ENCODE measurements at regions not wholly inside any gene's neighbourhood (a gene's known extent, or its start where the extent isn't known, plus 50 kb on each side); places are given as distances from the start of the nearest gene placed in this dataset.
A peak's percentile ranks its signal among the peaks of the same experiment; 100 is the strongest.

GRCh38 chr11:23201936-23202522, 341.8 kb upstream of the CCDC179 start:
- Histone ChIP-seq H3F3A (ENCODE audit: insufficient read depth) (peaks cover 4% of the 10 kb centered on the region; the same call in 1 of the 2 replicates), H4K20me1 (ENCODE audit: insufficient read depth) (no peaks in the 10 kb centered on the region), H3K9me3 (ENCODE audit: low read depth) (no peaks in the 10 kb centered on the region), H3K79me2 (ENCODE audit: insufficient read depth) (no peaks in the 10 kb centered on the region), H2AFZ (no peak overlapping the region), H3K4me1 (ENCODE audit: insufficient read depth) (peaks cover 21% of the 10 kb centered on the region), H3K27ac (no peak overlapping the region), H3K4me3 (no peak overlapping the region), H3K9ac (no peak overlapping the region), H3K9me2 (ENCODE audit: insufficient read depth) (no peaks in the 10 kb centered on the region), H3K36me3 (ENCODE audit: low read depth) (no peaks in the 10 kb centered on the region), H3K4me2 (ENCODE audit: unreplicated experiment) (no peak overlapping the region), H3K27me3 (replicated peaks; ENCODE audit: insufficient read depth) (no peaks in the 10 kb centered on the region)
- peak; percentile 4 for DNase-seq
- in situ Hi-C loops (cut with MboI) = no loop called here
- WGBS, 2 experiments (ENCODE audit: low coverage in 1 of 2, low lambda C conversion rate in 2 of 2, missing lambda C conversion rate in 2 of 2) = 46 to 92% methylated on average over 1 to 3 of the region's 3 CpGs
- no peak for TF ChIP-seq EZH2 (IDR thresholded peaks at IDR 0.05; ENCODE audit: insufficient read depth, poor library complexity, severe bottlenecking)
- TF ChIP-seq EZH2phosphoT487 (IDR thresholded peaks at IDR 0.05; ENCODE audit: insufficient read depth, low read depth) = no peak

- H3K79me2 ChIP-seq (ENCODE audit: insufficient read depth) = no peaks in the 10 kb centered on the region
- H3K9me3 ChIP-seq (ENCODE audit: low read depth) = no peaks in the 10 kb centered on the region
- no peak overlapping the region for H3K27ac ChIP-seq
- no peak overlapping the region for H3K4me3 ChIP-seq
- H2AFZ ChIP-seq = no peak overlapping the region
- no peaks in the 10 kb centered on the region for H3K36me3 ChIP-seq (ENCODE audit: low read depth)
- no peak overlapping the region for H3K4me2 ChIP-seq (ENCODE audit: unreplicated experiment)
- no peaks in the 10 kb centered on the region for H4K20me1 ChIP-seq (ENCODE audit: insufficient read depth)
- no peak overlapping the region for H3K9ac ChIP-seq
- H3K4me1 ChIP-seq (ENCODE audit: insufficient read depth) = peaks cover 25% of the 10 kb centered on the region
- no peaks in the 10 kb centered on the region for H3K27me3 ChIP-seq (replicated peaks; ENCODE audit: insufficient read depth)
- peaks cover 4% of the 10 kb centered on the region; the same call in 1 of the 2 replicates for H3F3A ChIP-seq (ENCODE audit: insufficient read depth)
- TF ChIP-seq EZH2 (IDR thresholded peaks at IDR 0.05; ENCODE audit: insufficient read depth, poor library complexity, severe bottlenecking) (no peak), EZH2phosphoT487 (IDR thresholded peaks at IDR 0.05; ENCODE audit: insufficient read depth, low read depth) (no peak)
- in situ Hi-C loops (cut with MboI) = no loop called here
- H3K9me2 ChIP-seq (ENCODE audit: insufficient read depth) = no peaks in the 10 kb centered on the region
- WGBS, 2 experiments (ENCODE audit: low coverage in 1 of 2, low lambda C conversion rate in 2 of 2, missing lambda C conversion rate in 2 of 2) = 83 to 100% methylated on average over 1 of the region's 1 CpG
- DNase-seq = no peak
These were observed 342.3 kb upstream of the CCDC179 start for GRCh38 chr11:23202611-23203010.

GRCh38 chr11:23205156-23205871, 345.0 kb upstream of the CCDC179 start:
- Histone ChIP-seq H2AFZ (no peak overlapping the region), H3K9ac (no peak overlapping the region)

GRCh38 chr11:23206741-23207336, 346.6 kb upstream of the CCDC179 start:
- Histone ChIP-seq H3K27me3 (replicated peaks; ENCODE audit: insufficient read depth) (no peaks in the 10 kb centered on the region), H3K36me3 (ENCODE audit: low read depth) (no peaks in the 10 kb centered on the region), H3F3A (ENCODE audit: insufficient read depth) (peaks cover 4% of the 10 kb centered on the region; the same call in 1 of the 2 replicates), H3K79me2 (ENCODE audit: insufficient read depth) (no peaks in the 10 kb centered on the region), H2AFZ (no peak overlapping the region), H3K4me2 (ENCODE audit: unreplicated experiment) (peak overlapping the region; percentile 46), H3K9ac (no peak overlapping the region), H3K4me1 (ENCODE audit: insufficient read depth) (peaks cover 25% of the 10 kb centered on the region), H3K9me3 (ENCODE audit: low read depth) (no peaks in the 10 kb centered on the region), H4K20me1 (ENCODE audit: insufficient read depth) (no peaks in the 10 kb centered on the region), H3K27ac (no peak overlapping the region), H3K9me2 (ENCODE audit: insufficient read depth) (no peaks in the 10 kb centered on the region), H3K4me3 (0 out of 2 replicates have a peak overlapping the region, but pooled peaks have one; percentile 0)
- TF ChIP-seq EZH2 (IDR thresholded peaks at IDR 0.05; ENCODE audit: insufficient read depth, poor library complexity, severe bottlenecking) (no peak), EZH2phosphoT487 (IDR thresholded peaks at IDR 0.05; ENCODE audit: insufficient read depth, low read depth) (no peak)
- DNase-seq = peak; percentile 43
- in situ Hi-C loops (cut with MboI) = no loop called here

More at GRCh38 chr11:23205156-23205871, 345.0 kb upstream of the CCDC179 start:
- in situ Hi-C loops (cut with MboI) = no loop called here
- peak overlapping the region; percentile 35 for H3K4me2 ChIP-seq (ENCODE audit: unreplicated experiment)
- TF ChIP-seq EZH2 (IDR thresholded peaks at IDR 0.05; ENCODE audit: insufficient read depth, poor library complexity, severe bottlenecking) (no peak), EZH2phosphoT487 (IDR thresholded peaks at IDR 0.05; ENCODE audit: insufficient read depth, low read depth) (no peak)
- no peaks in the 10 kb centered on the region for H3K36me3 ChIP-seq (ENCODE audit: low read depth)
- DNase-seq = peak; percentile 29
- no peaks in the 10 kb centered on the region for H3K9me2 ChIP-seq (ENCODE audit: insufficient read depth)
- no peak overlapping the region for H3K27ac ChIP-seq
- peaks cover 4% of the 10 kb centered on the region; the same call in 1 of the 2 replicates for H3F3A ChIP-seq (ENCODE audit: insufficient read depth)
- H4K20me1 ChIP-seq (ENCODE audit: insufficient read depth) = no peaks in the 10 kb centered on the region
- H3K9me3 ChIP-seq (ENCODE audit: low read depth) = no peaks in the 10 kb centered on the region
- no peak overlapping the region for H3K4me3 ChIP-seq
- H3K4me1 ChIP-seq (ENCODE audit: insufficient read depth) = peaks cover 25% of the 10 kb centered on the region
- H3K79me2 ChIP-seq (ENCODE audit: insufficient read depth) = no peaks in the 10 kb centered on the region
- H3K27me3 ChIP-seq (replicated peaks; ENCODE audit: insufficient read depth) = no peaks in the 10 kb centered on the region

All from GM23248 (cell line).